Loucy (cell line): ENCODE measurements at regions not wholly inside any gene's neighbourhood (a gene's known extent, or its start where the extent isn't known, plus 50 kb on each side); places are given as distances from the start of the nearest gene placed in this dataset.

Experiments used
- CTCF ChIP-seq: fragments of 200-600 bp; sonication (generic); conservative IDR thresholded peaks from 2 replicates; pipeline ENCODE4 v1.5.1; 2014; ENCODE audit warnings: mild to moderate bottlenecking, antibody characterized with exemption, low read length
- EZH2phosphoT487 ChIP-seq: fragments of 200-600 bp; IDR thresholded peaks from 2 replicates; pipeline ENCODE4 v1.6.1; 2018; ENCODE audit warnings: antibody characterized with exemption, mild to moderate bottlenecking, moderate library complexity, borderline replicate concordance

GRCh38 chr16:27703545-27703944 lies 153.6 kb downstream of the KATNIP start:
- TF ChIP-seq CTCF, result no peak
- TF ChIP-seq EZH2phosphoT487, result no peak
